Tibial artery (tissue), 4 donors: ENCODE measurements at regions not wholly inside any gene's neighbourhood (a gene's known extent, or its start where the extent isn't known, plus 50 kb on each side); places are given as distances from the start of the nearest gene placed in this dataset.

Experiments
- DNase-seq, 2 donors: peaks; one replicate each; pipeline ENCODE4 v3.0.0-alpha.2; 2019
- H3K27ac ChIP-seq, 2 donors: fragments of 200-600 bp; sonication (generic) in 1 of 2; 1 replicate in 1 of 2; 2 replicates in 1 of 2; pipeline ENCODE4 v1.5.1; 2018 to 2019; ENCODE audit warnings: mild to moderate bottlenecking in 1 of 2
- H3K27me3 ChIP-seq, 2 donors: fragments of 200-600 bp; sonication (generic) in 1 of 2; one replicate each; pipeline versions ENCODE4 v1.5.1 to v1.6.0; 2016 to 2019
- H3K36me3 ChIP-seq, 3 donors: fragments of 200-600 bp; sonication (generic) in 2 of 3; one replicate each; pipeline ENCODE4 v1.5.1; 2016 to 2019; ENCODE audit warnings: mild to moderate bottlenecking in 2 of 3
- H3K4me1 ChIP-seq, 4 donors: fragments of 200-600 bp; sonication (generic) in 2 of 4; 1 replicate in 3 of 4; 2 replicates in 1 of 4; pipeline ENCODE4 v1.5.1; 2016 to 2019
- H3K4me3 ChIP-seq, 2 donors: fragments of 200-600 bp; sonication (generic) in 1 of 2; 1 replicate in 1 of 2; 2 replicates in 1 of 2; pipeline ENCODE4 v1.5.1; 2018 to 2019; ENCODE audit warnings: mild to moderate bottlenecking in 2 of 2
- H3K9me3 ChIP-seq, 3 donors: fragments of 200-600 bp; sonication (generic) in 1 of 3; one replicate each; pipeline ENCODE4 v1.5.1; 2016 to 2019
- CTCF ChIP-seq, 2 experiments: fragments of 200-600 bp in 1 of 2; fragments of 450-650 bp in 1 of 2; IDR thresholded peaks; one replicate each; pipeline ENCODE4 v1.5.1; 2017 to 2019; ENCODE audit warnings: antibody characterized with exemption in 2 of 2, mild to moderate bottlenecking in 1 of 2, moderate library complexity in 1 of 2
- intact Hi-C: fragments of 100-400 bp; cut with DNase I; formaldehyde crosslinking; loops from one replicate; pipeline ENCODE4 v1.15.0; 2023; ENCODE audit warnings: low total_unique reads

DNA sequence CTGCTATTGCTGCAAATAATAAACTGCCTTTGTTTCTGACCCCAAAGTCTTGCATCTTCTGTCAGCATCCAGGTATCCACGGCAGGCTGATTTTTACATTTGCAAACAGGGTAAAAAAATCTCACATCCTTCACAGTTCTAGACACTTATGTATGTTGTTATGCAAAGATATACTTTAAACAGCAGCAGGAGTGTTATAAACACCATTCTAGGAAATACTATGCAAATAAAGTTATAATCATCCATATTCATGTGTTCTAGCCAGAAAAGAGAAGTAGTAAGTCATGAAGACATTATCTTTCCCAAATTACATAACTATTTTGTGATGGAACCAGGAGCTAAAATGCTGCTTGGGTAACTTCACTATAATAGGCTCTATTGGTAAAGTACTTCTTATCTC, 534.2 kb downstream of the LTN1 start:
- no peak for TF ChIP-seq CTCF (IDR thresholded peaks at IDR 0.05)
- Histone ChIP-seq H3K4me3 (no peak overlapping the region), H3K27me3 (no peaks in the 10 kb centered on the region), H3K4me1 (no peaks in the 10 kb centered on the region), H3K9me3 (no peaks in the 10 kb centered on the region), H3K27ac (no peak overlapping the region), H3K36me3 (no peaks in the 10 kb centered on the region)
- intact Hi-C loops, result no loop called here
- no peak for DNase-seq

GRCh38 chr21:28455253-28455600, 537.5 kb downstream of the LTN1 start:
- TF ChIP-seq CTCF (IDR thresholded peaks at IDR 0.05), result no peak
- Histone ChIP-seq H3K9me3 (no peaks in the 10 kb centered on the region), H3K4me1 (no peaks in the 10 kb centered on the region), H3K4me3 (no peak overlapping the region), H3K36me3 (no peaks in the 10 kb centered on the region), H3K27ac (peak overlapping the region in 1 of 2 donors; percentile 2), H3K27me3 (no peaks in the 10 kb centered on the region)
- intact Hi-C loops, result no loop called here
- DNase-seq, result no peak

DNA sequence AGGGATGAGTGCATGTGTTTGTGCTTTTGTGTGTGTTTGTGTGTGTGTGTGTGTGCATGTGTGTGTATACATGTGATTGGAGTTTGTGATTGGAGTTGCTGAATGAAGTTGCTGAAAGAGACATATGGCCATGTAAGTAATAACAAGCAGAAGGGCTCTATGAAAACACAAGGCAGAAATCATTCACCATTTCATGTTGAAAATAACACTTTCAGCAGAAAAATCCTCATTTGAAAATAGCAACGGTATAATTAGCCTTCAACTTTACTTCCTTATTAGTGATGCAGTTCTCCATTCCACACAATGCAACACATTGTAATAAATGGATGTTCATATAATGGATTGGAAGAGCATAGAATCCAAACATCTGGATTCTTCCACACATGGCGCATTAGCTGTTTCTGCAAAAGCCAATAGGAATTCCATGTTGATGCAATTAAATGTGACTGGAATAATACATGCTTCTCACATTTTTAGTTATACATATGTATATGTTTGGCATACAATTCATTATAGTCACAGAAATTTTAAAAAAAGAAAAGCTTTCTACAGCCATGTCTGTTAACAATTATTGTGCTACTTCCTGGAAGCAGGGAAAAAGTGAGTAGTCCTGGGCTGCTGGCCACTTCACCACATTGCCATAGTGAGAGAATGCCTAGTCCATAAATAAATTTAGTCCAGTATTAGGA, 538.0 kb downstream of the LTN1 start:
- Histone ChIP-seq H3K27ac (peak overlapping the region in 1 of 2 donors; percentile 2), H3K4me3 (no peak overlapping the region), H3K4me1 (no peaks in the 10 kb centered on the region), H3K9me3 (no peaks in the 10 kb centered on the region), H3K36me3 (no peaks in the 10 kb centered on the region), H3K27me3 (no peaks in the 10 kb centered on the region)
- no peak for DNase-seq
- no peak for TF ChIP-seq CTCF (IDR thresholded peaks at IDR 0.05)
- intact Hi-C loops, result no loop called here

DNA sequence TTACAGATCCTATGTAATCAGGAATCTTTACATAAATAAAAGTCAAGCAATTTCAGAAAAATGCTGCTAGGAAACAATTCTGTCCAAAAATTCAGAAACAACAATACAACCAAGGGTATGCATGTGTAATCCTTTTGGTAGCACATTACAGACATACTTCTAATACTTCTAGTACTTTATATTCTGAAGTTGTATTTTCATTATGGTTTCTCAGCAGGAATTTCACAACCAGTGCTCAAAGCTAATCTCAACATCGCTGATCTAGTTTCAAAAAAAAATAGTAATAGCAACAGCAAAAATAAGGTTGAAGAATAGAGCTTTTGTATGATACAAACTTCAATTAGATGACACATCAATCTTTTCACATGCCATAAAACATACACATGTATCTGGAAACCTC, 545.2 kb downstream of the LTN1 start:
- Histone ChIP-seq H3K36me3 (no peaks in the 10 kb centered on the region), H3K9me3 (no peaks in the 10 kb centered on the region), H3K4me3 (no peak overlapping the region), H3K27ac (no peak overlapping the region), H3K4me1 (peaks cover 0 to 10% (median 0%) of the 10 kb centered on the region in 4 donors), H3K27me3 (no peaks in the 10 kb centered on the region)
- no peak for TF ChIP-seq CTCF (IDR thresholded peaks at IDR 0.05)
- intact Hi-C loops, result no loop called here
- no peak for DNase-seq

GRCh38 chr21:28445141-28445830, 547.4 kb downstream of the LTN1 start:
- H3K27me3 ChIP-seq, result no peaks in the 10 kb centered on the region
- no peaks in the 10 kb centered on the region for H3K36me3 ChIP-seq
- H3K4me3 ChIP-seq, result no peak overlapping the region
- peaks cover 0 to 10% (median 0%) of the 10 kb centered on the region in 4 donors for H3K4me1 ChIP-seq
- H3K9me3 ChIP-seq, result no peaks in the 10 kb centered on the region
- H3K27ac ChIP-seq, result no peak overlapping the region
- TF ChIP-seq CTCF (IDR thresholded peaks at IDR 0.05), result no peak
- DNase-seq, result no peak
- intact Hi-C loops, result no loop called here
